ENCODE measurements at regions not wholly inside any gene's neighbourhood (a gene's known extent, or its start where the extent isn't known, plus 50 kb on each side); places are given as distances from the start of the nearest gene placed in this dataset.

- H3K9me3 ChIP-seq (ENCODE audit: control insufficient read depth, insufficient read depth, low read length) = peaks cover 8% of the 10 kb centered on the region
- POLR2A ChIA-PET = no interaction called here
- TF ChIP-seq, protein P1, sequence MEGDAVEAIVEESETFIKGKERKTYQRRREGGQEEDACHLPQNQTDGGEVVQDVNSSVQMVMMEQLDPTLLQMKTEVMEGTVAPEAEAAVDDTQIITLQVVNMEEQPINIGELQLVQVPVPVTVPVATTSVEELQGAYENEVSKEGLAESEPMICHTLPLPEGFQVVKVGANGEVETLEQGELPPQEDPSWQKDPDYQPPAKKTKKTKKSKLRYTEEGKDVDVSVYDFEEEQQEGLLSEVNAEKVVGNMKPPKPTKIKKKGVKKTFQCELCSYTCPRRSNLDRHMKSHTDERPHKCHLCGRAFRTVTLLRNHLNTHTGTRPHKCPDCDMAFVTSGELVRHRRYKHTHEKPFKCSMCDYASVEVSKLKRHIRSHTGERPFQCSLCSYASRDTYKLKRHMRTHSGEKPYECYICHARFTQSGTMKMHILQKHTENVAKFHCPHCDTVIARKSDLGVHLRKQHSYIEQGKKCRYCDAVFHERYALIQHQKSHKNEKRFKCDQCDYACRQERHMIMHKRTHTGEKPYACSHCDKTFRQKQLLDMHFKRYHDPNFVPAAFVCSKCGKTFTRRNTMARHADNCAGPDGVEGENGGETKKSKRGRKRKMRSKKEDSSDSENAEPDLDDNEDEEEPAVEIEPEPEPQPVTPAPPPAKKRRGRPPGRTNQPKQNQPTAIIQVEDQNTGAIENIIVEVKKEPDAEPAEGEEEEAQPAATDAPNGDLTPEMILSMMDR (IDR thresholded peaks at IDR 0.05; ENCODE audit: low read depth, low read length) = no peak
- CTCF ChIA-PET = no interaction called here
- no peak for DNase-seq (ENCODE audit: low read depth, low spot score)
- H3K4me3 ChIP-seq (ENCODE audit: low read depth, low read length) = no peak overlapping the region
- no peaks in the 10 kb centered on the region for H3K27me3 ChIP-seq (ENCODE audit: control insufficient read depth, insufficient read depth, low read length)
- no peak overlapping the region for H3K27ac ChIP-seq (ENCODE audit: low read depth, low read length)
These were observed 129.5 kb downstream of the AHR start for GRCh38 chr7:17427924-17428323.

DNA sequence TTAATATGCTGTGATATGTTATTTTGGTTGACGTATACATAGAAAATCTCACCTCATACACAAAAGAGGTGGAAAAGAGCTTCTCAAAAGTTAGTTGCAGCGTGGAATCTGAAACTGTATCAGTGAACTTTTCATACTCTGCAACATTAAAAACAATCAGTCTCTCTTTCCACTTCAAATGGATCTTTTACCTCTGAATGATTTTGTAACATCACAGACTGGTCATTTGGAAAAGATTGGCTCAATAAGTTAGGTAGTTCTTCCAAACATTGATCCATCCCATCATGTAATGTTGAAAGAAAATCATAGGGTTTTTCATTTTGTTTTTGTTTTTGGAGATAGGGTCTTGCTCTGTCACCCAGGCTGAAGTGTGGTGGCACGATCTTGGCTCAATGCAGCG, 131.1 kb downstream of the AHR start:
- H3K27me3 ChIP-seq (ENCODE audit: control insufficient read depth, insufficient read depth, low read length) = no peaks in the 10 kb centered on the region
- no peak for DNase-seq (ENCODE audit: low read depth, low spot score)
- no peak overlapping the region for H3K27ac ChIP-seq (ENCODE audit: low read depth, low read length)
- H3K4me3 ChIP-seq (ENCODE audit: low read depth, low read length) = no peak overlapping the region
- peaks cover 8% of the 10 kb centered on the region for H3K9me3 ChIP-seq (ENCODE audit: control insufficient read depth, insufficient read depth, low read length)
- TF ChIP-seq, protein P1 (IDR thresholded peaks at IDR 0.05; ENCODE audit: low read depth, low read length) = no peak
- POLR2A ChIA-PET = no interaction called here
- CTCF ChIA-PET = no interaction called here

DNA sequence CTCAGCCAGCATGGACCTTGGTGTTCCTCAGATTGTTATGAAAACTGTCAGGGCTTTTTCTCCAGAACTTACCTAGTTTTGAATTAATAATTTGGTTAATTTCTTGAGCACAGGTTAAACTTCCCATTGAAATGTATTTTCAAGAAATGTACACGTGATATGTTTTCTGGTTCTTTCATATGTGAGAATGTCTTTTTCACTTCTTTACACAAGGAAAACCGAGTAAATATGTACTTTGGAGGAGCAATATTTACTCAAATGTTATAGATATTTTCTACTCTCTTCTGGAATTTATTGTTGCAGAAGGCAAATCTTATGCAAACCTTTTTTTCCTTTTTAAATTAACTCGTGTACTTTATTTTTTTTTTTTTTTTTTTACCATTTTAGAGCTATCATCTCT, 134.3 kb downstream of the AHR start:
- Histone ChIP-seq H3K4me3 (ENCODE audit: low read depth, low read length) (no peak overlapping the region), H3K9me3 (ENCODE audit: control insufficient read depth, insufficient read depth, low read length) (peaks cover 7% of the 10 kb centered on the region), H3K27me3 (ENCODE audit: control insufficient read depth, insufficient read depth, low read length) (no peaks in the 10 kb centered on the region), H3K27ac (ENCODE audit: low read depth, low read length) (no peak overlapping the region)
- ChIA-PET POLR2A (no interaction called here), CTCF (interaction anchor here (0.8 kb wide), 1 partner anchor 12 kb away, joined by 3 read pairs; no protein-coding TSS in a partner anchor)
- DNase-seq (ENCODE audit: low read depth, low spot score) = no peak
- TF ChIP-seq, protein P1 (IDR thresholded peaks at IDR 0.05; ENCODE audit: low read depth, low read length) = no peak

DNA sequence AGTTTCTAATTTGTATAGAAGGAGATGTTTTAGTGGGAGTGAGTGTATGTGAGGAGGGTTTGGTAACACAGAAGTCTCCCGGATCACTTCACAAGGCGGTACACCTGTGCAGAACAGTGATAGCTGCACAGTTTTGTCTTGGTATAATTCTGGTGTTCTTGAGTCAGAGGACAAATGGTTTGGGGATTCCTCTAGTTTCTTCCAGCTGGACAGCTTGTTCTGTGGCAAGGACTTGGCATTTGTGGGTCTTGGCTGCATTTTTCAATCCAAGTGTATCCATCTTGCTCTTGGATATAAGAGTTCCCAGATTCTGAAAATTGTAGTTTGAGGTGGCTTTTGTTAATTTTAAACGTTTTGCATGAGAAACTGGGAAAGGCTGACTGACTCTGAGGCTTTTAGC, 135.7 kb downstream of the AHR start:
- H3K4me3 ChIP-seq (ENCODE audit: low read depth, low read length) = no peak overlapping the region
- no peaks in the 10 kb centered on the region for H3K27me3 ChIP-seq (ENCODE audit: control insufficient read depth, insufficient read depth, low read length)
- DNase-seq (ENCODE audit: low read depth, low spot score) = no peak
- H3K27ac ChIP-seq (ENCODE audit: low read depth, low read length) = no peak overlapping the region
- no peaks in the 10 kb centered on the region for H3K9me3 ChIP-seq (ENCODE audit: control insufficient read depth, insufficient read depth, low read length)
- TF ChIP-seq, protein P1 (IDR thresholded peaks at IDR 0.05; ENCODE audit: low read depth, low read length) = no peak
- ChIA-PET CTCF (no interaction called here), POLR2A (no interaction called here)

GRCh38 chr7:17434841-17435692, 136.6 kb downstream of the AHR start:
- DNase-seq (ENCODE audit: low read depth, low spot score) = no peak
- Histone ChIP-seq H3K9me3 (ENCODE audit: control insufficient read depth, insufficient read depth, low read length) (no peaks in the 10 kb centered on the region), H3K27ac (ENCODE audit: low read depth, low read length) (no peak overlapping the region), H3K27me3 (ENCODE audit: control insufficient read depth, insufficient read depth, low read length) (no peaks in the 10 kb centered on the region), H3K4me3 (ENCODE audit: low read depth, low read length) (no peak overlapping the region)
- CTCF ChIA-PET = interaction anchor here (1.3 kb wide), 1 partner anchor 134 kb away, joined by 4 read pairs; no protein-coding TSS in a partner anchor
- TF ChIP-seq, protein P1 (IDR thresholded peaks at IDR 0.05; ENCODE audit: low read depth, low read length) = no peak
- POLR2A ChIA-PET = no interaction called here
